Umbilical cord (tissue), 1 donor: ENCODE measurements at regions not wholly inside any gene's neighbourhood (a gene's known extent, or its start where the extent isn't known, plus 50 kb on each side); places are given as distances from the start of the nearest gene placed in this dataset.
A peak's percentile ranks its signal among the peaks of the same experiment; 100 is the strongest.
"Not testable (repeated sequence)": the region's sequence is repeated elsewhere in the genome, so short reads cannot be mapped to it uniquely, and the experiment has no call there.

Source experiments
- DNase-seq: peaks from one replicate; pipeline ENCODE4 v3.0.0-alpha.2; 2015; ENCODE audit warnings: low spot score

GRCh38 chr12:13350946-13351345 lies 154.4 kb downstream of the EMP1 start:
- no peak for DNase-seq

GRCh38 chr12:13350381-13350780 lies 153.9 kb downstream of the EMP1 start:
- no peak for DNase-seq

GRCh38 chr12:13348464-13348863 lies 151.9 kb downstream of the EMP1 start:
- no peak for DNase-seq

DNA sequence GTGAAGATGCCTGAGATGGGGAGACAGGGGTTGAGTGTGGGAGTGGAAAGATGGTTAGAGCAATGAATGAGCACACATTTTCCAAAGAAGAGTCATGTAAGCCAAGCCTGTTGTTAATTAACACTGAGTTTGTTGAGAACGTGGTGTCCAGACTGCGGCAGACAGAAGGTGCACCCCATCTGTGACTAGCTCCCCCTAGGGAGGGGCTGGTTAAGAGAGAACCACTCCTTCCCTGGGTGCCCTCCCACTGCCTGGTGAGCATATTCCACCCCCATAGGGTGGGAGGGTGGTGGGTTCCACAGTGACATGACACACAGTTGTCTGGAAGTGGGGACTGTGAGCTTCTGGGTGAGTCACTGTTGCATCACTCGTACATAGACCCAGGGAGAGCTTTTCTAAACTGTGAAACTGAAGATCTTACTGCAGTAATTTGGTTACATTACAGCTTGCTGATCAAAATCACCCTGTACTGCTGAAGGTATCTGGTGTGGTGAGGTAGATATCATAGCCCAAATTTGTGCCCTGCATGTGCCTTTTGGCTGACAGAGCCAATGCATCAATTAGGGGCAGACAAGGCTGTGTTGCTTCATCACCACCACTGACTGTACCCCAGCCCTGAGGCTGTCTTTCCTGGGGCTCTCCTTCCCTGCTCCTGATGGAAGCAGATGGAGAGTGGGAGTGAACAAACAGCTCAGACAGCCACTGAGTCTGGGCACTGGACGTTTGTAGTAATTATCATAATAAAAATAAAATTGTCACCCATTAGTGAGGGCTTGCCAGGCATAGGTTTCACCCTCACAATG lies 150.9 kb downstream of the EMP1 start:
- no peak for DNase-seq

- DNase-seq, result no peak
Measured at GRCh38 chr12:13345722-13346121, 149.2 kb downstream of the EMP1 start.

DNA sequence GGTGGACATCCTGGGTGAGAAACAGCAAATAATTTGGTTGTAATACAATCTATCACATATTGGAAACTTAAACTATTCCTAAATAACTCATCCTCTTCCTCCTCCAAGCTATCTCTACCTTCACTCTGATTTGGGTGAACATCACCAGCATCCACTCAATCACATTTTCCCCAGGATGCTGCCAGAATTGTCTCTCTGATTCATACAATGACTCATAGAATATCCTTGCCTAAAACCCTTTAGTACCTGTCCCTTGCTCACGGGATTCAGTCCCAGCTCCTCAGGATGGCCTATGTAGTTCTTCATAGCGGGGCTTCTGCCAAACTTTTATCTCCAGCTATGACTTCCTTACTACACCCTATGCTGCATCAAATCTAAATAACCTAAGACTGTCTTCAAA lies 146.8 kb downstream of the EMP1 start:
- no peak for DNase-seq

GRCh38 chr12:13342971-13343370 lies 146.4 kb downstream of the EMP1 start:
- no peak for DNase-seq

DNA sequence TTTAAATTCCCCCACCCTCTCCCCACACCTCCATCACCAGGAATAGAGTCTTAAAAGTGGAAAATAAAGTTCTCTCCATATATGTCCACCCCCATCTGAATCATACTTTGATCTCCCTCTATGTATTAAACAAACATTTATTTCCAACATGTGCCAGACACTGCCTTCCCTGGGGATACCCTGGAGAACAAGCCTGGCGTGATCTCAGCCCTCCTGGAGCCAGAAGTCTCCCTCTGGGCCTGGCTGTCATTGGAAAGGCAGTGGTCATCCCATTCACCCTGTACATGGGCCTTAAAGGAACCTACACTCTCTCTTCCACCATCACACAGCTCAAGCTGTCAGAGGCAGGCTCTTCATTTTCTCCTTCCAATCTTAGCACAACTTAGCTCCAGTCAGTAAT lies 143.6 kb downstream of the EMP1 start:
- no peak for DNase-seq

- DNase-seq, result peak; percentile 7
Measured at GRCh38 chr12:13339538-13339937, 143.0 kb downstream of the EMP1 start.

- DNase-seq, result no peak
Measured at GRCh38 chr12:13339091-13339490, 142.6 kb downstream of the EMP1 start.

DNA sequence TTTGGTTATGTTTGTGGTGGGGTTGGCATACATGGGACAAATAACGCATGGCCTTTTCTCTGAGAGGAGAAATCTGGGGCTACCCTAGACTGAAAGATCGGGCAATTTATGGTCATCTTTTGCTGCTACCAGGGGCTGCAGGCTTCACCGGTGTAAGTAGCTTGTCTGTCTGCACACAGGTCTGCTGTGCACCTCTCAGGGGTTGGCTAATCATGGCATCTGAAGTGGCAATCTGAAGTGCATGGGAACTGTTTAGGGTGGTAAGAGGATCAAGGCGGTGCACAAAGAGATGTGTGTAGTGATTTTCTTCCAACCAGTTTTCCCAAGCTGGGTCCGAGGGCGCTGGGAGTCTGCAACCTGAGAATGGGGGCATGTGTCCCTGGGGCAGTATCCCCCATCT lies 141.3 kb downstream of the EMP1 start:
- DNase-seq, result no peak

DNA sequence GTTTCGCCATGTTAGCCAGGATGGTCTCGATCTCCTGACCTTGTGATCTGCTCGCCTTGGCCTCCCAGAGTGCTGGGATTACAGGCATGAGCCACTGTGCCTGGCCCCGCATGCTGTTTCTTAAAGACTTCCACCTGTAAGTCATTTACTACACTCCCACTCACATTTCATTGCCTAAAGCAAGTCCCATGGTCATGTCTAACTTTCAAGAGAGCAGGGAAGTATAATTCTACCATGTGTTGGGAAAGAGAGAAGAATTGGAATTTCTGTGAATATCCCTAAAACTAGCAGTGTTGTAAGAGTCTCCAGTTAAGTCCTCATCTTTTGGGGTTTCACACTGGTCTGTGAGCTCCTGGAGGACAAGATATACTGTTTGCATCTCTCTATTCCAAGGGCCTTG lies 139.7 kb downstream of the EMP1 start:
- DNase-seq, result no peak

GRCh38 chr12:13328535-13328934 lies 132.0 kb downstream of the EMP1 start:
- DNase-seq, result no peak

DNA sequence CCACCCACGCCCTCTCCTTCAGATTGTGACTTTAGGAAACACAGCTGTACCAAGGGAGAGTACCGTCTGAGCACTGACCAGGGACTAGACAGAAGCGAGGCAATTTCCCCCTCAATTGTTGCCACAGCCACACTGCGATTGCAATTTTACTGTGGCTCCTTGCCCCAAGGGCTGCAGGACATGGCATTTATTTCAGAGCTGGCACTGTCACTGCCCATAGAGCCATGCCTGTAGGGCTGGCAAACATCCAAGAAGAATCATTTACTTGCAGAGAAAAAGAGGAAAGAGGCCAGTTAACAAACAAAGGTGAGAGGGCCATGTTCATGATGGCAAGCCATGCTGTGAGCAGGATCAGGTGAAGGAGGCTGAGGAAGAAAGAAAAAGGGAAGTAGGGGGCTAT lies 129.6 kb downstream of the EMP1 start:
- DNase-seq, result no peak

- not testable (repeated sequence) for DNase-seq
Measured at GRCh38 chr12:13325037-13325436, 128.5 kb downstream of the EMP1 start.

DNA sequence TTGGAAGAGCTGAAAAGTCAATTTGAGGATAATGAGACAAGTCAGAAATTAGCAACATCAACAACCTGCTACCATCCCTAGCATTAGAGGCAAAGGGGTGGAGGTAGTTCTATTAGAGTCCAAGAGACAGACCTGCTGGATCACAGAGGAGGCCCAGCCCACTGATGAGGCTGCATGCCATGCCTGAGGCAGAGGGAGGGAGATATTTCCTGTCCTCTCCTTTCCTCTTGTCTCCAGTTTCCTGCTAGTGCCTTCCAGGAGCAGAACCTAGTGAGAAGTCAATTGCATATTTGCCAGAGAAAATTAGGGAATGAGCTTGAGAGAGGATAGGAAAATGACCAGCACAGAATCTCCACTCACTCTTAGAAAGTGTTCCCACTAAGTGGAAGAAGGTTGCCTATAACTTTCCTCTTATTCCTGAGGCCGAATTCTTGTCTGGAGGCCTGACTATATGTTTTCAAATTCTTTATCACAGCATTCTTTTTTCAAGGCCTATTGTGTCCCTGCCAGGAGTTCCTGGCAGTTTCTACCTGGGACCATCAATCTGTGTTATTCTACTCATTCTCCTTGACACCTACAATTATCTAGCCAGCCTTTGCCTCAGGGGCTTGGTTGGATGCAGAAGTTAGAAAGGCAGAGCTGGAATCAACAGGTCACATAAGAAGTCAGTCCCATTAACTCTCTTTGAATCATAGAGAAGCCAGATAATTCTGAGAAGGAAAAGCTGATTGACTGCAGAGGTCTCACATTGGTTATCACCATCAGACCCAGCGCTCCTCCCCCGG lies 121.9 kb downstream of the EMP1 start:
- DNase-seq, result no peak

GRCh38 chr12:13316587-13317246 lies 120.2 kb downstream of the EMP1 start:
- no peak for DNase-seq

DNA sequence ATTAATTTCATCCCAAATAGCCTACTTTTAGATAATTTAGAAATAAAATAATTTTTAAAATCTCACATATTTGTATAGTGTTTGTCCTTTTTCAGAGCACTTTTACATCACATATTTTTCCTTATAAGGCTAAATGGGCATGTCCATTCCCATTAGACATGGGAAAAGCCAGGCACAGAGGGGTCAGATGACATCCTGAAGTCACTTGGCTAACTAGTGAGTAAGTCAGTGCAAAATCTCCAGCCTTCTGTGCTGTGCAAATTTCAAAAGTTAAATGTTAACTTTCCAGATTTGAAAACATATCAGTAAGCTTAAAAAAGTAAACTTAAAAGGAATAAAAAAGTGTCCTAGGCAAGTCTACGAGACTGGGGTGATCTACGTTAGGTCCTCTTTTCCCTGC lies 117.4 kb downstream of the EMP1 start:
- DNase-seq, result no peak

DNA sequence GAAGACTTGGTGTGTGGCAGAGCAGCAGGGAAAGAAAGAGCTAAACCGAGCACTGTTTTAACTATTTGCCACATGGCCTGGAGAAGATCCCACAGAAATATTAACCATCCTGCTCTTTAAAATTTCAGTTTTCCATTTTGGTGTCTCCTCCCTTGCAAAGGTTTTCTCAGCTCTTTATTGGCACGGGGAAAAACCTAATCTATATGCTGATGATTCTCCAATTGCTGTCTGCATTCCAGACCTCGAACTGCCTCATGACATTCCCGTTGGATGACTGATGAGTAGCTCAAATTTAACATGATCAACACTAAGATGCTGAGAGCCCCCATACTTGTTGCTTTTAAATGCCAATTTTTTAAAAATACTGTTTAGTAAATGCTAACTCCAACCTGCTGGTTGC lies 115.0 kb downstream of the EMP1 start:
- DNase-seq, result no peak

GRCh38 chr12:13307143-13307816 lies 110.8 kb downstream of the EMP1 start:
- no peak for DNase-seq

- DNase-seq, result peak; percentile 17
Measured at GRCh38 chr12:13304924-13305323, 108.4 kb downstream of the EMP1 start.

DNA sequence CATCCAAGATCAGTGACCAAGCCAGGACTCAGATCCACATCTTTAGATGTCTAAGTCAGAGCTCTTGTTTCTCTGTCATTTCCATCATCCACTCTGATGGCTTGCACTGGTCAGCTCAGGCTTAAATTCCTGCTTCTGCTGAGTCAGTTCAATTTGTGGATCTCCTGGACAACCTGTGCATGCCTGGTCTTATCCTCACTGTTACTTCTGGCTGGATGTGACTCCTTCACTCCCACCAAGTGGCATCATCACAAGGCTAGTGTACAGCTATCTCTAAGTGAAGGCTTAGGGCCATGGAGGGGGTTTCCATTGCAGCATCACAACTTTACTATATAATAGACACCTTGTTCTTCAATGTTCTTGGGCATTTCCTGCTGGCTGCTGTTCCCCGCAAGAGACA lies 102.9 kb downstream of the EMP1 start:
- no peak for DNase-seq
